ENCODE measurements at regions not wholly inside any gene's neighbourhood (a gene's known extent, or its start where the extent isn't known, plus 50 kb on each side); places are given as distances from the start of the nearest gene placed in this dataset.

DNA sequence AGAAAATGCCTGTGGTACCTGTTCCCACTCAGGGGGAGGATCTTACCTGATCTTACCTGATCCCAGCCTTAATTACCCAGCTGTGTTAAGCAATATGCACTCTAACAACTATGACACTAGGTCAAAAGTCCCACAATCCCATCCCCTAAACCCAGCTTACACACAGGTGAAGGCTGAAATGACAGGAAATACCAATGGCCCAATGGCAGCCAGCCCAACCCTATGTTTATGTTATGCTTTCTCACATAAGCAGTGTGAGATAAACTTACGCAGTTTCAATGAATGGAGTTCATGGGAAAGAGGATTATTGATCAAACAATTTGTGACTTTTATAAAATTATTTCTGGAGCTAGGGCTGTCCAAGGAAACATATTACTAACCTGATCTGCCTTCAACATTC, 91.9 kb downstream of the GPAM start:
- TF ChIP-seq CTCF (IDR thresholded peaks at IDR 0.05; ENCODE audit: extremely low read depth, missing control alignments) = no peak
- no peak for DNase-seq (ENCODE audit: low spot score)

GRCh38 chr10:112092519-112092918, 91.0 kb downstream of the GPAM start:
- no peak for TF ChIP-seq CTCF (IDR thresholded peaks at IDR 0.05; ENCODE audit: extremely low read depth, missing control alignments)
- no peak for DNase-seq (ENCODE audit: low spot score)

DNA sequence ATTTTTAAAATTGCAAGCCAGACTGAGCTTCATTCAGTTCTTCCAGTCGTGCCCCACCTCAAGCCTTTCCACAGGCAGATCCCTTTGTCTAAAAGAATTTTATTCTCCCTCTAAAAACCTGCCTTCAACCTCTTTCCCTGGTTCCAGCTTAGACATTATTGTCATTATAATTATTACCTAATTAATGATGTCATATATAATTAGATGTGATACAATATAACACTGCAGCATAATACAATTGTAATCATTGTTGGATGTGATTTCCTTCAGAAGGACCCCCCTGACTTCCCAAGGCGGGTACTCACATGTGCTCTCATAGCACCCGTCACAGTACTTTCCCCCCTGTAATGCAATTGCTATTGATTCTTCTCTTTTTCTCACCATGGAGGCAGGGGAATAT, 88.6 kb downstream of the GPAM start:
- TF ChIP-seq CTCF (IDR thresholded peaks at IDR 0.05; ENCODE audit: extremely low read depth, missing control alignments) = no peak

GRCh38 chr10:112095731-112096130, 87.8 kb downstream of the GPAM start:
- no peak for TF ChIP-seq CTCF (IDR thresholded peaks at IDR 0.05; ENCODE audit: extremely low read depth, missing control alignments)
- DNase-seq (ENCODE audit: low spot score) = no peak

More for the DNA sequence above, 88.6 kb downstream of the GPAM start:
- no peak for DNase-seq (ENCODE audit: low spot score)

DNA sequence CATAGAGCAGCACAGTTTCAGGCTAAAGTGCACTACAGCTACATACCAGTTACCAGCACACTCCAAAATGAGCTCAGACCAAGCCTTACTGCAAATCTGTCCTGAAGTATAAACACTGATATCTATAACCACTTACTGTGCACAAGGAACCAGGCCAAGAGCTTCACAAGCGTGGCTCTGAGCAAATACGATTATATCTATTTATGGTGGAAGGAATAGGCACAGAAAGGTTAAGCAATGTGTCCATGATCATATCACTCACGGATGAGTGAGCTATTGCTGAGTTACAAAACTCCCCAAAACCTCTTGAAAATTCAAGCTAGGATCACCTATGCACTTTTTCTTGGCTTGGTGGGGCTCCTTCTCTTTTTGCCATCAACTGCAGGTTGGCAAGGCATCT, 84.9 kb downstream of the GPAM start:
- no peak for TF ChIP-seq CTCF (IDR thresholded peaks at IDR 0.05; ENCODE audit: extremely low read depth, missing control alignments)

More for the DNA sequence above, 84.9 kb downstream of the GPAM start:
- no peak for DNase-seq (ENCODE audit: low spot score)

All from GM20000 (cell line).